Esophagus squamous epithelium (tissue), 5 donors: ENCODE measurements at regions not wholly inside any gene's neighbourhood (a gene's known extent, or its start where the extent isn't known, plus 50 kb on each side); places are given as distances from the start of the nearest gene placed in this dataset.

Experiments used
- DNase-seq: peaks from one replicate; lab custom pipeline; 2025; lab: John Stamatoyannopoulos, UW
- H3K27ac ChIP-seq, 4 donors: fragments of 200-600 bp; sonication (generic); one replicate each; pipeline ENCODE4 v1.5.1; 2016 to 2019; ENCODE audit warnings: mild to moderate bottlenecking in 1 of 4
- H3K27me3 ChIP-seq, 4 donors: fragments of 200-600 bp; sonication (generic); 1 replicate in 3 of 4; 2 replicates in 1 of 4; pipeline versions ENCODE4 v1.5.1 to v1.6.0; 2017 to 2021; ENCODE audit warnings: antibody characterized with exemption in 1 of 4
- H3K36me3 ChIP-seq, 3 donors: fragments of 200-600 bp; sonication (generic); one replicate each; pipeline ENCODE4 v1.5.1; 2016 to 2019
- H3K4me1 ChIP-seq, 3 donors: fragments of 200-600 bp; sonication (generic); one replicate each; pipeline ENCODE4 v1.5.1; 2017 to 2019
- H3K4me3 ChIP-seq, 4 donors: fragments of 200-600 bp; sonication (generic); 1 replicate in 3 of 4; 2 replicates in 1 of 4; pipeline ENCODE4 v1.5.1; 2016 to 2019; ENCODE audit warnings: mild to moderate bottlenecking in 2 of 4, moderate library complexity in 1 of 4
- H3K9me3 ChIP-seq, 3 donors: fragments of 200-600 bp; sonication (generic); one replicate each; pipeline ENCODE4 v1.5.1; 2016 to 2019
- CTCF ChIP-seq, 6 experiments: fragments of 450-650 bp in 4 of 6; fragments of 200-600 bp in 2 of 6; sonication (generic) in 2 of 6; IDR thresholded peaks; one replicate each; pipeline ENCODE4 v1.5.1; 2016 to 2019; ENCODE audit warnings: antibody characterized with exemption in 6 of 6, mild to moderate bottlenecking in 4 of 6, moderate library complexity in 4 of 6
- POLR2A ChIP-seq, 4 donors: fragments of 450-650 bp; IDR thresholded peaks; one replicate each; pipeline ENCODE4 v1.6.1; 2017; ENCODE audit warnings: antibody characterized with exemption in 4 of 4, mild to moderate bottlenecking in 4 of 4, moderate library complexity in 3 of 4
- WGBS, 2 donors: methylation state at CpG; one replicate each; pipeline ENCODE4 v1.1.5; 2018; 5-methylcytosine and 5-hydroxymethylcytosine counted together
- intact Hi-C: fragments of 100-400 bp; cut with DNase I; formaldehyde crosslinking; loops from one replicate; pipeline ENCODE4 v1.15.0; 2022
- donor health status: DM: yes; HTN: yes; CAD: no.

GRCh38 chr2:75986617-75987016, 275.9 kb upstream of the GCFC2 start:
- no peaks in the 10 kb centered on the region for H3K27me3 ChIP-seq
- TF ChIP-seq POLR2A (IDR thresholded peaks at IDR 0.05): no peak
- no peaks in the 10 kb centered on the region for H3K9me3 ChIP-seq
- H3K27ac ChIP-seq: no peak overlapping the region
- no peaks in the 10 kb centered on the region for H3K36me3 ChIP-seq
- intact Hi-C loops: no loop called here
- DNase-seq: no peak
- no peaks in the 10 kb centered on the region for H3K4me1 ChIP-seq
- no peak overlapping the region for H3K4me3 ChIP-seq
- 65 to 68% methylated on average over 4 of the region's 4 CpGs for WGBS, 2 donors

GRCh38 chr2:75982719-75983118, 272.0 kb upstream of the GCFC2 start:
- Histone ChIP-seq H3K27ac (no peak overlapping the region), H3K36me3 (no peaks in the 10 kb centered on the region), H3K4me1 (no peaks in the 10 kb centered on the region), H3K9me3 (peaks cover 0 to 8% (median 3%) of the 10 kb centered on the region in 3 donors), H3K4me3 (no peak overlapping the region), H3K27me3 (no peaks in the 10 kb centered on the region)
- no peak for TF ChIP-seq CTCF (IDR thresholded peaks at IDR 0.05)
- DNase-seq: no peak
- intact Hi-C loops: no loop called here
- WGBS, 2 donors: 46 to 53% methylated on average over 2 of the region's 2 CpGs

GRCh38 chr2:75964646-75965045, 253.9 kb upstream of the GCFC2 start:
- Histone ChIP-seq H3K4me1 (no peaks in the 10 kb centered on the region), H3K27ac (no peak overlapping the region), H3K36me3 (no peaks in the 10 kb centered on the region), H3K27me3 (no peaks in the 10 kb centered on the region), H3K4me3 (no peak overlapping the region), H3K9me3 (peaks cover 0 to 3% (median 0%) of the 10 kb centered on the region in 3 donors)
- WGBS, 2 donors: 44 to 59% methylated on average over 2 of the region's 2 CpGs
- no peak for DNase-seq
- TF ChIP-seq CTCF (IDR thresholded peaks at IDR 0.05): no peak
- no peak for TF ChIP-seq POLR2A (IDR thresholded peaks at IDR 0.05)
- intact Hi-C loops: no loop called here

- no peak for DNase-seq
- Histone ChIP-seq H3K9me3 (no peaks in the 10 kb centered on the region), H3K4me3 (no peak overlapping the region), H3K27ac (no peak overlapping the region), H3K27me3 (no peaks in the 10 kb centered on the region), H3K4me1 (no peaks in the 10 kb centered on the region), H3K36me3 (no peaks in the 10 kb centered on the region)
- WGBS, 2 donors: 62 to 67% methylated on average over 3 of the region's 3 CpGs
- TF ChIP-seq POLR2A (IDR thresholded peaks at IDR 0.05): no peak
- no peak for TF ChIP-seq CTCF (IDR thresholded peaks at IDR 0.05)
- intact Hi-C loops: no loop called here
Measured at GRCh38 chr2:75960472-75961009, 249.8 kb upstream of the GCFC2 start.

- no peak overlapping the region for H3K27ac ChIP-seq
- DNase-seq: no peak
- intact Hi-C loops: no loop called here
- H3K36me3 ChIP-seq: no peaks in the 10 kb centered on the region
- no peak for TF ChIP-seq POLR2A (IDR thresholded peaks at IDR 0.05)
- no peak for TF ChIP-seq CTCF (IDR thresholded peaks at IDR 0.05)
- H3K4me1 ChIP-seq: no peaks in the 10 kb centered on the region
- H3K4me3 ChIP-seq: no peak overlapping the region
- H3K27me3 ChIP-seq: no peaks in the 10 kb centered on the region
- WGBS, 2 donors: 54 to 82% methylated on average over 2 to 3 of the region's 4 CpGs
- no peaks in the 10 kb centered on the region for H3K9me3 ChIP-seq
Measured at GRCh38 chr2:75959724-75960471, 249.2 kb upstream of the GCFC2 start.
